ENCODE measurements at regions not wholly inside any gene's neighbourhood (a gene's known extent, or its start where the extent isn't known, plus 50 kb on each side); places are given as distances from the start of the nearest gene placed in this dataset.

DNA sequence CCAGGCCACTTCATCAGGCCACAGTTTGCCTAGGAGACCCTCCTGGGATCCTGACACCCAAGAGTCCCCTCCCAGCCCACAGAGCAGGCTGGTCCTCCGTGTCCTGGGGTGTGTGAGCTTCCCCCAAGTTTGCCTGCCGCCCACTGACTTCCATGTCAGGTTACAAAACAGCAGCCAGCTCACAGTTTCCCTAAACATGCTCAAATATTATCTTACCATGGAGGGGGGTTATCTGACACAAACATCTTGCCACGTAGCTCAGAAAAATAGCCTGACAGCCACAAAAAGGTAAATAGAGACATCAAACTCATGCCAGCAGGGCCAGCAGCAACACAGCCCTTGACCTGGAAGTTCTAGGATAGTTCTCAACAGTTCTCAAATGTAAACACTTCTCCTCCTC, 346.5 kb downstream of the TNS1 start:
- Histone ChIP-seq H3K36me3 (replicated peaks in 1 of 2; ENCODE audit: insufficient read depth in 1 of 2, low read depth in 2 of 2) (no peaks in the 10 kb centered on the region), H3K4me1 (no peaks in the 10 kb centered on the region), H3K4me3 (no peak overlapping the region), H3K9me3 (no peaks in the 10 kb centered on the region), H3K27me3 (no peaks in the 10 kb centered on the region), H3K27ac (no peak overlapping the region)
- WGBS, 2 donors, result 65 to 73% methylated on average over 3 of the region's 3 CpGs
- no peak for TF ChIP-seq POLR2A (IDR thresholded peaks at IDR 0.05)
- TF ChIP-seq, protein P1, sequence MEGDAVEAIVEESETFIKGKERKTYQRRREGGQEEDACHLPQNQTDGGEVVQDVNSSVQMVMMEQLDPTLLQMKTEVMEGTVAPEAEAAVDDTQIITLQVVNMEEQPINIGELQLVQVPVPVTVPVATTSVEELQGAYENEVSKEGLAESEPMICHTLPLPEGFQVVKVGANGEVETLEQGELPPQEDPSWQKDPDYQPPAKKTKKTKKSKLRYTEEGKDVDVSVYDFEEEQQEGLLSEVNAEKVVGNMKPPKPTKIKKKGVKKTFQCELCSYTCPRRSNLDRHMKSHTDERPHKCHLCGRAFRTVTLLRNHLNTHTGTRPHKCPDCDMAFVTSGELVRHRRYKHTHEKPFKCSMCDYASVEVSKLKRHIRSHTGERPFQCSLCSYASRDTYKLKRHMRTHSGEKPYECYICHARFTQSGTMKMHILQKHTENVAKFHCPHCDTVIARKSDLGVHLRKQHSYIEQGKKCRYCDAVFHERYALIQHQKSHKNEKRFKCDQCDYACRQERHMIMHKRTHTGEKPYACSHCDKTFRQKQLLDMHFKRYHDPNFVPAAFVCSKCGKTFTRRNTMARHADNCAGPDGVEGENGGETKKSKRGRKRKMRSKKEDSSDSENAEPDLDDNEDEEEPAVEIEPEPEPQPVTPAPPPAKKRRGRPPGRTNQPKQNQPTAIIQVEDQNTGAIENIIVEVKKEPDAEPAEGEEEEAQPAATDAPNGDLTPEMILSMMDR (IDR thresholded peaks at IDR 0.05), result no peak
- intact Hi-C loops (cut with DNase I), result no loop called here
- ATAC-seq (no peak), DNase-seq (no peak)

DNA sequence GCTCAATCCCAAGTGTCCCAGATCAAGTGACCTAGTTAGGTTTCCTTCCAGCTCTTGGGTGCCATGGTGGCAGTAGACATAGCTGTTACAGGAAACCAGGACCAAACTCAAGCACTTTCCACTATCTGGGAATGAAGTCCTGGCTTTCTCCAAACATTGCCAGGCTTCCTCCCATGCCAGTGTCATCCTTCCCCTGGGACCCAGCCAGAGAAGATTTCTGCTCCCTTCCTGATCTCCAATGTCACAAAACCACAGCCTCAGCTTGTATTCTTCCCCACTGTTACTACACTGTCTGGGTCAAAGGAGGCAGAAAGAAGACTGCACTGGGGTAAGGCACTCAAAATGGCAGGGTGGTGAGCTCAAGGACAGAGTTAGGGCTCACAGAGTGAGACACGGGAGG, 347.1 kb downstream of the TNS1 start:
- WGBS, 2 donors, result 70 to 94% methylated on average over 1 of the region's 1 CpG
- Histone ChIP-seq H3K9me3 (no peaks in the 10 kb centered on the region), H3K27me3 (no peaks in the 10 kb centered on the region), H3K27ac (no peak overlapping the region), H3K4me3 (no peak overlapping the region), H3K36me3 (replicated peaks in 1 of 2; ENCODE audit: insufficient read depth in 1 of 2, low read depth in 2 of 2) (no peaks in the 10 kb centered on the region), H3K4me1 (peaks cover under 1% of the 10 kb centered on the region)
- TF ChIP-seq, protein P1 (IDR thresholded peaks at IDR 0.05), result no peak
- TF ChIP-seq POLR2A (IDR thresholded peaks at IDR 0.05), result no peak
- ATAC-seq (no peak), DNase-seq (no peak)
- intact Hi-C loops (cut with DNase I), result no loop called here

DNA sequence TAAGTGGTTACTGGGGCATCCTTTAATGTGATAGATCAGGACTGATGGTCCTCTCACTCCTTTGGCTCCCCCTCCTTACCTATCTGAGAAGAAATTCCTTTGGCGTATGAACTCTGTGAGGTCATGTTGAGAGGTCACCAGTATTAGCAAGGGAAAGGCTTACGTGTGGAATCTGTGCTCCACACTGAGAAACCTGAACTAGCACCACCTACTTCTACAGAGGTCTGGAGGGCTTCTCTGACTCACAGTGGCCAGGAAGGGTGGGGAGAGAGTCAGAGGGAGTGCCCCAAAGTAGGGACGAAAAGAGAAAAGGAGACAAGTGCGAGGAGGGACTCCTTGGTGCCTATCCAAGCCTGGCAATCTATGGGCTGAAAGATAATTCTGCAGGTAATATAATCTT, 348.6 kb downstream of the TNS1 start:
- no peak for TF ChIP-seq POLR2A (IDR thresholded peaks at IDR 0.05)
- TF ChIP-seq, protein P1 (IDR thresholded peaks at IDR 0.05), result no peak
- DNase-seq (no peak), ATAC-seq (no peak)
- no peak overlapping the region for H3K4me3 ChIP-seq
- 72 to 85% methylated on average over 4 of the region's 4 CpGs for WGBS, 2 donors
- H3K4me1 ChIP-seq, result peaks cover 6% of the 10 kb centered on the region
- H3K36me3 ChIP-seq (replicated peaks in 1 of 2; ENCODE audit: insufficient read depth in 1 of 2, low read depth in 2 of 2), result no peaks in the 10 kb centered on the region
- H3K9me3 ChIP-seq, result no peaks in the 10 kb centered on the region
- intact Hi-C loops (cut with DNase I), result no loop called here
- H3K27me3 ChIP-seq, result no peaks in the 10 kb centered on the region
- no peak overlapping the region for H3K27ac ChIP-seq

DNA sequence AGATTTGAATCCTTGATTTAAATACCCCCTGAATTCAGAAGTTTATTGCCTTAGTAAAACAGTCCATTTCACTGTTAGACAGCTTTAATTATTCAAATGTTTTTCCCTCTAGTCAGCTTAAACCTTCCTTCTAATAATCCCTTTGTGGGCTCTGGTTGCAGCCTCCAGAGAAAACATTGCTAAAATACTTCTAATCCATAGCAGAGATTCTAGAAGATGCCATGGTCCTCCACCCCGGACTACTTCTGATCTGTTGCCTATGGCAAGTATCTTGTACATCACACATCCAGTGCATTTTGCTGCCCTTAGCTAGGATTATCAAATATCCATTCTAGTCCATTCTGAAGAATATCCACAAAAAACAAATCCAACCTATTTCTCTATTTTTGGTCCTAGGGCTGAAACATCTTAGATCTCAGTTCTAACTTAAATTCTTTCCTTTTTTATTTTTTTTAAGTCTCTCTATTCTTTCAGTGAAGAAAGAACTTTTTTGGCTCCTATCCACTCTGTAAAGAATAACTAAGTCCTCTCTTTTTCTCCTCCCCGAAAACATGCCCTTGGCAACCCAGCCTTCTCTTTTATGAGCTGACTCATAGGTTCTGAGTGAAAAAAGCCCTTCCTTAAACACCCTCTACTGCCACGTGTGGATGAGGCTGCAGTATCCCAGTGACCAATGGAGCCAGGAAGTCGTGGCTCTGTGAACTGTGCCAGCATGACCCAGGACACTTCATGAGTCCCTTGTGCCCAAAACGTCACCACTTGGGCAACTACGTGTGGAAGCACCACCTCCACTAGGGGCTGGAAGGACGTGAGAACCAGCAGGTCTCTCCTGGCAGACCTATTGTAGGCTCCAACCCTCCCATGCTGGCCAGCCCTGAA, 349.8 kb downstream of the TNS1 start:
- DNase-seq (peak; percentile 15 to 42 (median 36)), ATAC-seq (peak; percentile 39)
- H3K4me1 ChIP-seq, result peaks cover 6% of the 10 kb centered on the region
- no peak overlapping the region for H3K27ac ChIP-seq
- H3K36me3 ChIP-seq (replicated peaks in 1 of 2; ENCODE audit: insufficient read depth in 1 of 2, low read depth in 2 of 2), result no peaks in the 10 kb centered on the region
- WGBS, 2 donors, result 28 to 33% methylated on average over 5 to 7 of the region's 7 CpGs
- intact Hi-C loops (cut with DNase I), result no loop called here
- no peak for TF ChIP-seq POLR2A (IDR thresholded peaks at IDR 0.05)
- TF ChIP-seq, protein P1 (IDR thresholded peaks at IDR 0.05), result no peak
- H3K4me3 ChIP-seq, result no peak overlapping the region
- no peaks in the 10 kb centered on the region for H3K9me3 ChIP-seq
- no peaks in the 10 kb centered on the region for H3K27me3 ChIP-seq

Measured in body of pancreas (tissue), 4 donors.